Stimulated activated effector memory CD8-positive, alpha-beta T cell treated with anti-CD3 and anti-CD28 coated beads, Interleukin-12 subunit alpha, Interleukin-12 subunit beta, amount 100 ng/mL, for 72 hours (primary cell): ENCODE measurements at regions not wholly inside any gene's neighbourhood (a gene's known extent, or its start where the extent isn't known, plus 50 kb on each side); places are given as distances from the start of the nearest gene placed in this dataset.
"Not testable (repeated sequence)": the region's sequence is repeated elsewhere in the genome, so short reads cannot be mapped to it uniquely, and the experiment has no call there.

ENCODE experiments used
- ATAC-seq: fragments of 150-1000 bp; cut with Tn5 transposase; 2 replicates; pipeline ENCODE4 v1.10.0; 2021
- DNase-seq, 2 donors: peaks; one replicate each; pipeline ENCODE4 v3.0.0; 2021 to 2022; ENCODE audit warnings: low spot score in 2 of 2
- H3K27ac Mint-ChIP-seq: one replicate; pipeline ENCODE4 v1.8.0; 2022; ENCODE audit warnings: mild to moderate bottlenecking, mixed read lengths
- H3K36me3 Mint-ChIP-seq: one replicate; pipeline ENCODE4 v1.8.0; 2022; ENCODE audit warnings: mild to moderate bottlenecking, mixed read lengths
- H3K4me1 Mint-ChIP-seq: one replicate; pipeline ENCODE4 v1.8.0; 2022; ENCODE audit warnings: mixed read lengths
- H3K4me3 Mint-ChIP-seq: one replicate; pipeline ENCODE4 v1.8.0; 2022; ENCODE audit warnings: mild to moderate bottlenecking, mixed read lengths
- H3K9me3 Mint-ChIP-seq: one replicate; pipeline ENCODE4 v1.8.0; 2022; ENCODE audit warnings: mixed read lengths

- not testable (repeated sequence) for H3K9me3 Mint-ChIP-seq, H3K36me3 Mint-ChIP-seq, H3K4me1 Mint-ChIP-seq, ATAC-seq, H3K4me3 Mint-ChIP-seq, H3K27ac Mint-ChIP-seq, DNase-seq
Measured at GRCh38 chr4:52157071-52157470, 106.0 kb downstream of the SPATA18 start.

GRCh38 chr4:52157641-52158316, 106.7 kb downstream of the SPATA18 start:
- Mint-ChIP-seq H3K4me3 (no peak overlapping the region), H3K9me3 (peaks cover 9% of the 10 kb centered on the region)

GRCh38 chr4:52160859-52161258, 109.8 kb downstream of the SPATA18 start:
- Mint-ChIP-seq H3K9me3 (peaks cover 5% of the 10 kb centered on the region), H3K27ac (no peak overlapping the region), H3K36me3 (no peaks in the 10 kb centered on the region), H3K4me1 (no peaks in the 10 kb centered on the region), H3K4me3 (no peak overlapping the region)
- ATAC-seq (no peak), DNase-seq (no peak)

More at GRCh38 chr4:52157641-52158316, 106.7 kb downstream of the SPATA18 start:
- Mint-ChIP-seq H3K27ac (no peak overlapping the region), H3K36me3 (no peaks in the 10 kb centered on the region), H3K4me1 (no peaks in the 10 kb centered on the region)
- DNase-seq (no peak), ATAC-seq (no peak)

- ATAC-seq (no peak), DNase-seq (no peak)
- Mint-ChIP-seq H3K27ac (no peak overlapping the region), H3K4me3 (no peak overlapping the region), H3K4me1 (no peaks in the 10 kb centered on the region), H3K36me3 (no peaks in the 10 kb centered on the region), H3K9me3 (peaks cover 8% of the 10 kb centered on the region)
Measured at GRCh38 chr4:52164116-52164515, 113.0 kb downstream of the SPATA18 start.

GRCh38 chr4:52172166-52172565, 121.1 kb downstream of the SPATA18 start:
- Mint-ChIP-seq H3K4me3 (no peak overlapping the region), H3K27ac (no peak overlapping the region), H3K9me3 (peaks cover 7% of the 10 kb centered on the region), H3K36me3 (no peaks in the 10 kb centered on the region), H3K4me1 (no peaks in the 10 kb centered on the region)
- no peak for DNase-seq
- ATAC-seq, result no peak

DNA sequence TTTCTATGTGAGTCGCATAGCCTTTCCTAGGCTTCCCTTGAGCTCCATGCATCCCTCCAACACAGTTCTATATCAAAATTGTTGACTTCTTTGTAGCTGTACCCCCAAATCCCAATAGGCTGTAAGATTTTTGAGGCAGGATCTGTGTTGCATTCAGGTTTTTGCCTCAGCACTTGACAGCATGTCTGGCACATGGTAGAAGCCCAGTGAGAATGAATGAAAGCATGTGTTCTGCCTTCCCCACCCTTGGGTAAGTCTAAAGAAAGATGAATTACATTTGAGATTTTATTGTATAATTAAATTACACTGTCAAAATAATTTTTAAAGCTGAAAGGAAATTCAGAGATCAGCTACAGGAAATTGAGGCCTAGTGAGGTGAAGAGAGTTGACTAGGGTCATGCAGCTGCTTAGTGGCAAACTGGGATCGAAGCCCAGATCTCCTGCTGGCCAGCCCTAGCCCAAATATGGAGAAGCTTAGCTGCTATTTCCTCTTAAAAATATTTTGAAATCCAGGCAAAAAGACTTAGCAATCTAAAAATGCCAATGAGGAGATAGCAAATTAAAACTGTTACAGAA, 122.5 kb downstream of the SPATA18 start:
- Mint-ChIP-seq H3K4me3 (no peak overlapping the region), H3K36me3 (no peaks in the 10 kb centered on the region), H3K27ac (no peak overlapping the region), H3K9me3 (peaks cover 8% of the 10 kb centered on the region), H3K4me1 (no peaks in the 10 kb centered on the region)
- no peak for ATAC-seq
- DNase-seq, result no peak

GRCh38 chr4:52187603-52188002, 136.5 kb downstream of the SPATA18 start:
- Mint-ChIP-seq H3K9me3 (peaks cover 3% of the 10 kb centered on the region), H3K4me3 (no peak overlapping the region), H3K36me3 (no peaks in the 10 kb centered on the region), H3K4me1 (no peaks in the 10 kb centered on the region), H3K27ac (no peak overlapping the region)
- DNase-seq, result no peak
- no peak for ATAC-seq

DNA sequence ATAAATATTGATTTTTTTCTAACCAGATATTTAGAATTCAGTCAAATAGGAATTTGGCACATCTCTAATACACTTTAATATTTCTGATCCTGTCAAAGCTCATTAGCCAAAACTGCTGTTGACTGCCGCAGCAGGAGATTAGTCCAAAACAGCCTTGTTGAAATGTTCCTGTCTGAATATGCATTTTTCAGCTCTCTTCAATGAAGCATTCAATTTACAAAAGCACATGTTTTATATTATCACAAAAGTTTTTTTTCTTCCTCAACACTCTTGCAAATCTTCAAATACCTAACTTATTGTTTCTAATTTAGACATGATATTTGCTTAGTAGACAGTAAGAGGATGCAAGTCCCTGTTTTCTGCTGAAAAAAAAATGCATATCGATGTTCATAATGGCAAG, 140.9 kb downstream of the SPATA18 start:
- Mint-ChIP-seq H3K4me1 (no peaks in the 10 kb centered on the region), H3K36me3 (no peaks in the 10 kb centered on the region), H3K9me3 (peaks cover 2% of the 10 kb centered on the region), H3K27ac (no peak overlapping the region), H3K4me3 (no peak overlapping the region)
- DNase-seq (no peak), ATAC-seq (no peak)

GRCh38 chr4:52192721-52193135, 141.6 kb downstream of the SPATA18 start:
- DNase-seq (no peak), ATAC-seq (no peak)
- H3K4me1 Mint-ChIP-seq, result no peaks in the 10 kb centered on the region
- H3K27ac Mint-ChIP-seq, result no peak overlapping the region
- no peak overlapping the region for H3K4me3 Mint-ChIP-seq
- H3K9me3 Mint-ChIP-seq, result peaks cover 2% of the 10 kb centered on the region
- peaks cover 2% of the 10 kb centered on the region for H3K36me3 Mint-ChIP-seq

DNA sequence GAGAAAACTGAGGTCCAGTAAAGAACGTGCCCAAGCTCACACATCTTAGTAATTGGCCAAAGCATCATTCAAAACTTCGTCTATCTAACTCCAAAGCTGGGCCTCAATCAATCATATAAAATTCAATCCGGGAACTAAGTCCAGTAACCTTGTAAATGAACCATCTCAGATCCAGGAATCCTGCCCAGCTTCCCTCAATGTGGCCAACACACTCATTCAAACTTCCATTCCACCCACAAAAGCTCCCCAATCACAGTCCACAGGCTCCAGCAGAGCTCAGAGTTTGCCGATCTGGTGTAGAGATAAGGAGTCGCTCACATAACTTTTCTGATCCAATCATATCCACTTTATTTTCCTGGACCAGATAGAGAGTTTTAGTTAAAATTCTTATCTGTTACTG, 144.8 kb downstream of the SPATA18 start:
- peaks cover 2% of the 10 kb centered on the region for H3K9me3 Mint-ChIP-seq
- no peak overlapping the region for H3K4me3 Mint-ChIP-seq
- peaks cover 5% of the 10 kb centered on the region for H3K36me3 Mint-ChIP-seq
- no peak for ATAC-seq
- H3K4me1 Mint-ChIP-seq, result no peaks in the 10 kb centered on the region
- DNase-seq, result no peak
- H3K27ac Mint-ChIP-seq, result no peak overlapping the region

- peaks cover 2% of the 10 kb centered on the region for H3K9me3 Mint-ChIP-seq
Measured at GRCh38 chr4:52196606-52197130, 145.6 kb downstream of the SPATA18 start.

GRCh38 chr4:52197306-52197705, 146.2 kb downstream of the SPATA18 start:
- no peaks in the 10 kb centered on the region for H3K4me1 Mint-ChIP-seq
- peaks cover 5% of the 10 kb centered on the region for H3K36me3 Mint-ChIP-seq
- DNase-seq (no peak), ATAC-seq (no peak)
- no peak overlapping the region for H3K27ac Mint-ChIP-seq
- H3K4me3 Mint-ChIP-seq, result no peak overlapping the region
- peaks cover 2% of the 10 kb centered on the region for H3K9me3 Mint-ChIP-seq

More at GRCh38 chr4:52196606-52197130, 145.6 kb downstream of the SPATA18 start:
- Mint-ChIP-seq H3K4me3 (no peak overlapping the region), H3K4me1 (no peaks in the 10 kb centered on the region), H3K27ac (no peak overlapping the region), H3K36me3 (peaks cover 5% of the 10 kb centered on the region)
- ATAC-seq (no peak), DNase-seq (no peak)

DNA sequence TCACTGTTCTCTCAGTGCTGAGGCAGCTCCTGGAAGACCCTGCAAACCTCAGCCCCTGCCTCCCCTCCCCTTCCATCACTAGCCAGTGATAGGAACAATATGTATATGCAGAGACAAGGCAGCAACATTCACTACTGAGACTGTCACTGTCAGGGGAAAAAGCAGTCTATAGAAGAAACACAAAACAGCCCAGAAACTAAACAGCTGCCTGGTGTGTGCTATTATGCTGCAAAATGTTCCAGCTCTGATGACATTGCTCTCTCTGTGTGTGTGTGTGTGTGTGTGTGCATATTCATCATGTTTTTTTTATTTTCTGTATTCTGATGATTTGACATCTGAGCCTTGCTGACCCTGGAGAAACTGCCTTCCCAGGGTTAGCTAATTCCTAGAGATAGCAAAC, 147.2 kb downstream of the SPATA18 start:
- Mint-ChIP-seq H3K4me1 (no peaks in the 10 kb centered on the region), H3K27ac (no peak overlapping the region), H3K36me3 (peaks cover 5% of the 10 kb centered on the region), H3K4me3 (no peak overlapping the region), H3K9me3 (peaks cover 2% of the 10 kb centered on the region)
- DNase-seq (no peak), ATAC-seq (no peak)

DNA sequence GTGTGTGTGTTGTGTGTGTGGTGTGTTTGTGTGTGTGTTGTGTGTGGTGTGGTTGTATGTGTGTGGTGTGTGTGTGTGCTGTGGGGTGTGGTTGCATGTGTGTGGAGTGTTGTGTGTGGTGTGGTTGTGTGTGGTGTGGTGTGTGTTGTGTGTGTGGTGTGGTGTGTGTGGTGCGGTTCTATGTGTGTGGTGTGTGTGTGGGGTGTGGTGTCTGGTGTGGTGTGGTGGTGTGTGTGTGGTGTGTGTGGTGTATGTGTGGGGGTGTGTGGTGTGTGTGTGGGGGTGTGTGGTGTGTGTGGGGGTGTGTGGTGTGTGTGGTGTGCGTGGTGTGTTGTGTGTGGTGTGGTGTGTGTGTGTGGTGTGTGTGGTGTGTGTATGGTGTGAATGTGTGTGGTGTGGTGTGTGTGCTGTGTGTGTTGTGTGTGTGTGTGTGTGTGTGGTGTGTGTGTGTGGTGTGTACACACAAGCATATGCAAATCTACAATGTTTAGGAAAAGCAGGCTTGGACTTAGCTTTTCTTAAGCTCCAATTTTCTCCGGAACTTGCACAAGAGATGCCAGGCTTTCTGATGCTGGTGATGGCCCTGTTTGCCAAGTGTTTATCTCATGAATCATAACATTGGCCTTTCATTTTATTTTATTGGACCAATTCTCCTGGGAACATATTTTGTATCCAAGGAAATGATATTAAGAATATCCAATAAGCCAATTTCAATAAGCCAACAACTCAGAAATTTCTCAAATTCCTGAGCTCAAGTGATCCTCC, 148.7 kb downstream of the SPATA18 start:
- Mint-ChIP-seq H3K4me1 (no peaks in the 10 kb centered on the region), H3K36me3 (peaks cover 5% of the 10 kb centered on the region), H3K27ac (no peak overlapping the region), H3K9me3 (peaks cover 2% of the 10 kb centered on the region), H3K4me3 (no peak overlapping the region)
- DNase-seq, result no peak
- ATAC-seq, result no peak

GRCh38 chr4:52200339-52200725, 149.2 kb downstream of the SPATA18 start:
- H3K27ac Mint-ChIP-seq, result no peak overlapping the region
- H3K4me1 Mint-ChIP-seq, result no peaks in the 10 kb centered on the region
- DNase-seq (no peak), ATAC-seq (no peak)
- no peak overlapping the region for H3K4me3 Mint-ChIP-seq
- H3K9me3 Mint-ChIP-seq, result peaks cover 2% of the 10 kb centered on the region
- peaks cover 5% of the 10 kb centered on the region for H3K36me3 Mint-ChIP-seq

GRCh38 chr4:52201715-52202114, 150.6 kb downstream of the SPATA18 start:
- Mint-ChIP-seq H3K27ac (no peak overlapping the region), H3K4me1 (no peaks in the 10 kb centered on the region), H3K36me3 (peaks cover 5% of the 10 kb centered on the region), H3K9me3 (no peaks in the 10 kb centered on the region), H3K4me3 (no peak overlapping the region)
- no peak for DNase-seq
- ATAC-seq, result no peak
